ENCODE measurements at regions not wholly inside any gene's neighbourhood (a gene's known extent, or its start where the extent isn't known, plus 50 kb on each side); places are given as distances from the start of the nearest gene placed in this dataset.
A peak's percentile ranks its signal among the peaks of the same experiment; 100 is the strongest.

DNA sequence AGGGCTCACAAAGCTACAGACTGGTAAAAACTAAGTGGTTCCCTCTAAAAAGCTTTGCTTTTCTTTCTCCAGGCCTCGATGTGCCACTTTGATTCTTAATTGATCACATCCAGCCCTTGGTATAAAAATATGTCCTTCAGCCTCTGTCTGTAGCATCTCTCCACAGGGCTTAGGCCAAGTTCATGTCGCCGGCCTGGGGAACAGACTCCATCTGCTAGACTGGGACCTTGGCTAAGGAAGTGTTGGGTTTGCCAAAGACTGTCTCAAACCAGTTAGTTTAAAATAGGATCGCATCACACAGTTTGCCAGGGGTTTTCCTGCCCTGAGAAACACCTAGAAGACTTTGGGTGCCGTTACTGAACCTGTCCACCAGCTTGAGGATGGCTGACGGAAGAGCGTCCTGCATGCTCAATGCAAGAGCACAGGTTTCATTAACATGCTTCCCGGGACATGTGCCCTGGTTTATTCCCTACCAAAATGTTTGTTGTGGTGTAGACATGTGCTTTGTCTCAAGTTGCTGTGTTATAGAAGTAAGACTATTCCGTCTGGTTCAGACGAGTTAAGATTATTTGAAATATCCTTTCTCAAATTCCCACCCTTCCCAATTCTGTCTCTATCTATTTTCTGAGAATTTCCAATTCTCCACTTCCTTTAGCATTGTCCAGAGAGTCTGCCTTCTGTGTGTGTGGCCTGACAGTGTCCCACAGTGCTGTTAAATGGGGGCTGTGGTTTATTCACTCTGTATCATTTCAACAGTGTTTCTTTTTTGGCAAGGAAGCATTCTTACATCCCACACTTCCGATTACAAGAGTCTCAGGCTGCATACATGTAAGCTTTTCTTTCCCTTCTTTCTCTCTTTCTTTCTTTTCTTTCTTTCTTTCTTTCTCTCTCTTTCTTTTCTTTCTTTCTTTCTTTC lies 334.7 kb downstream of the INHBA start:
- 80 to 92% (median 90%) methylated on average over 11 of the region's 11 CpGs for WGBS, 5 donors
- TF ChIP-seq, protein P1, sequence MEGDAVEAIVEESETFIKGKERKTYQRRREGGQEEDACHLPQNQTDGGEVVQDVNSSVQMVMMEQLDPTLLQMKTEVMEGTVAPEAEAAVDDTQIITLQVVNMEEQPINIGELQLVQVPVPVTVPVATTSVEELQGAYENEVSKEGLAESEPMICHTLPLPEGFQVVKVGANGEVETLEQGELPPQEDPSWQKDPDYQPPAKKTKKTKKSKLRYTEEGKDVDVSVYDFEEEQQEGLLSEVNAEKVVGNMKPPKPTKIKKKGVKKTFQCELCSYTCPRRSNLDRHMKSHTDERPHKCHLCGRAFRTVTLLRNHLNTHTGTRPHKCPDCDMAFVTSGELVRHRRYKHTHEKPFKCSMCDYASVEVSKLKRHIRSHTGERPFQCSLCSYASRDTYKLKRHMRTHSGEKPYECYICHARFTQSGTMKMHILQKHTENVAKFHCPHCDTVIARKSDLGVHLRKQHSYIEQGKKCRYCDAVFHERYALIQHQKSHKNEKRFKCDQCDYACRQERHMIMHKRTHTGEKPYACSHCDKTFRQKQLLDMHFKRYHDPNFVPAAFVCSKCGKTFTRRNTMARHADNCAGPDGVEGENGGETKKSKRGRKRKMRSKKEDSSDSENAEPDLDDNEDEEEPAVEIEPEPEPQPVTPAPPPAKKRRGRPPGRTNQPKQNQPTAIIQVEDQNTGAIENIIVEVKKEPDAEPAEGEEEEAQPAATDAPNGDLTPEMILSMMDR (IDR thresholded peaks at IDR 0.05 in 8 of 11, conservative IDR thresholded peaks at IDR 0.05 in 3 of 11): no peak
- TF ChIP-seq POLR2A (IDR thresholded peaks at IDR 0.05) (no peak), POLR2AphosphoS5 (IDR thresholded peaks at IDR 0.05) (no peak)
- no peak for DNase-seq
- peaks cover 0 to 22% (median 2%) of the 10 kb centered on the region in 8 donors for H3K9me3 ChIP-seq
- intact Hi-C loops (cut with DNase I; ENCODE audit: low total_unique reads): no loop called here
- H3K27me3 ChIP-seq (replicated peaks in 1 of 7): no peaks in the 10 kb centered on the region
- H3K27ac ChIP-seq: no peak overlapping the region
- H3K4me1 ChIP-seq: no peaks in the 10 kb centered on the region
- no peak overlapping the region for H3K4me3 ChIP-seq
- H3K36me3 ChIP-seq: no peaks in the 10 kb centered on the region

DNA sequence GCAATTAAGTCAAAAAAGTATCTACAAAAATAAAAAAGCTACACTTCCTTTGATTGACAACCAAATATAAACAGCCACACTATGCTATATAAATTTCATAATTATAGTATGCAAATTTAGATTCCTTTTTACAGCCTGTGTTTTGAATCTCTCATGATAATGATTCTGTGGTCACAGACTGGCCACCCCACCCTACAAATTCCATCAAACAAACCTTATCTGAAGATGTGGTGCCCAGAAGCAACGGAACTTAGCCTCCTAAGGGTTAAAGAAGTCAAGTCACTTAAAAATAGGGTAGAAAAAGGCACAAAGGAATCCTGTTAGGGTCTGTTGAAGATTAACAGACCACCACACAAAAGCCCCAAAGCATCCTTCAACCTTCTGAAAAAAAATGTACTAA lies 351.8 kb downstream of the INHBA start:
- Histone ChIP-seq H3K9me3 (no peaks in the 10 kb centered on the region), H3K27me3 (replicated peaks in 1 of 7) (no peaks in the 10 kb centered on the region), H3K4me3 (no peak overlapping the region), H3K36me3 (no peaks in the 10 kb centered on the region), H3K4me1 (no peaks in the 10 kb centered on the region), H3K27ac (no peak overlapping the region)
- intact Hi-C loops (cut with DNase I; ENCODE audit: low total_unique reads): no loop called here
- no peak for DNase-seq
- TF ChIP-seq POLR2AphosphoS5 (IDR thresholded peaks at IDR 0.05) (no peak), POLR2A (IDR thresholded peaks at IDR 0.05) (no peak)
- TF ChIP-seq, protein P1 (IDR thresholded peaks at IDR 0.05 in 8 of 11, conservative IDR thresholded peaks at IDR 0.05 in 3 of 11): no peak
- WGBS, 5 donors: 38 to 71% (median 61%) methylated on average over 1 of the region's 1 CpG

DNA sequence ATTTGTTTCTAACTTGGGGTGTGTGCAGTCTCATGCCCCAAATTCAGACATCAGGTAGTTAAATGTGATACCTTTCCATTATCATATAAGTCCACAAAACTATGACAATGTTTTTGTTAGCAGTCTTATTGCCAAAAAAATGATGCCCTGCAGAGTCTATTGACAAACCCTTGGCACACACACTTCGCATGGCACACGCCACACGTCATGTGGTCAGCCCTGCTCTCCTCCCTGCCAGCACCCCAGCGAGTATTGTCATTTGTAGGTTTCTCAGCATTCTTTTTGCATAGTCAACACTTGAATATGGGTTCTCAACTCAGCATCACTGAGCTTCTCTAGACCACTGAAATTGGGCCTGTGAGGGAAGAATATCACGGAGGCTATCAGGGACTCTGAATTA lies 356.0 kb downstream of the INHBA start:
- H3K9me3 ChIP-seq: no peaks in the 10 kb centered on the region
- no peak overlapping the region for H3K4me3 ChIP-seq
- WGBS, 5 donors: 84 to 93% (median 90%) methylated on average over 5 of the region's 5 CpGs
- no peak overlapping the region for H3K27ac ChIP-seq
- TF ChIP-seq POLR2AphosphoS5 (IDR thresholded peaks at IDR 0.05) (no peak), POLR2A (IDR thresholded peaks at IDR 0.05) (no peak)
- TF ChIP-seq, protein P1 (IDR thresholded peaks at IDR 0.05 in 8 of 11, conservative IDR thresholded peaks at IDR 0.05 in 3 of 11): no peak
- intact Hi-C loops (cut with DNase I; ENCODE audit: low total_unique reads): no loop called here
- H3K36me3 ChIP-seq: no peaks in the 10 kb centered on the region
- H3K27me3 ChIP-seq (replicated peaks in 1 of 7): no peaks in the 10 kb centered on the region
- no peaks in the 10 kb centered on the region for H3K4me1 ChIP-seq
- no peak for DNase-seq

DNA sequence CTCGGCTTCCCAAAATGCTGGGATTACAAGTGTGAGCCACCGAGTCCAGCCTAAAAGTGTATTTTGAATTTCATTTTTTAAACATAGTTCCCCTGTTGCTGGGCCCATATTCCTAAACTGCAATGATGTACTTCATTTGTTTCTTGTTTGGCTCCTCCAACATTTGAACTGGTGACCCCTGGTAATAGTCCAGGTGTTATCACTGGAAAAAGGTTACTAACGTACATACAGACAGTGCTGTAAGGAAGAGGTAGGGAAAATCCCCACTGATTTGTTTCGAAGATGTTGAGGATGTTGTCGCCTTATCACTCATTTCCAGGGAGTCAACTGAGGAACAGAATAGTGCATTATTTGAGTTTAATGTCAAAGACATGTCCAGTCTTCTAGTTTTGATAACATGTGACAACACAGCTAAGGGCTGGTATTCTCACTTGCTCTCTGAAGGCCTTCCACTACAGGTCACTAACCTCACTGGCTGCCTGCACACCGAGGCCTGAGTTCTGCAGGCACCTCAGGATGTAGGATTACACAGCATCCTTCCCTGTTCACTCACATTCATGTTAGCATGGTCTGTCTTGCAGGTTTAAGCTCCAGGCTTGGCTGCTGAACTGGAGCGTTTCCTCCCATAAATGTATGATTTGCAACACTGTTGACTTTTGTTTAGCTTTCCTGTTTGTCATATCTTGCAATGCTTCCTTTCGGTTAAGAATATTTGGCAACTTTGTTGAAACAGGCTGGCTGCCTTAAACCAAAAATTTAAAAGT lies 362.8 kb downstream of the INHBA start:
- H3K4me1 ChIP-seq: no peaks in the 10 kb centered on the region
- no peak overlapping the region for H3K4me3 ChIP-seq
- DNase-seq: no peak
- 64 to 87% (median 77%) methylated on average over 8 of the region's 8 CpGs for WGBS, 5 donors
- intact Hi-C loops (cut with DNase I; ENCODE audit: low total_unique reads): no loop called here
- H3K27ac ChIP-seq: peak overlapping the region in 1 of 8 donors; percentile 33
- TF ChIP-seq POLR2A (IDR thresholded peaks at IDR 0.05): no peak
- TF ChIP-seq, protein P1 (IDR thresholded peaks at IDR 0.05 in 8 of 11, conservative IDR thresholded peaks at IDR 0.05 in 3 of 11): no peak
- TF ChIP-seq POLR2AphosphoS5 (IDR thresholded peaks at IDR 0.05): no peak
- H3K36me3 ChIP-seq: no peaks in the 10 kb centered on the region
- H3K27me3 ChIP-seq (replicated peaks in 1 of 7): no peaks in the 10 kb centered on the region
- H3K9me3 ChIP-seq: no peaks in the 10 kb centered on the region
